HUDEP-2 (cell line): ENCODE measurements at regions not wholly inside any gene's neighbourhood (a gene's known extent, or its start where the extent isn't known, plus 50 kb on each side); places are given as distances from the start of the nearest gene placed in this dataset.

Source experiments
- DNase-seq, 76 experiments: peaks; one replicate each; lab custom pipeline; 2025; ENCODE audit not compliant: unreplicated experiment in 76 of 76; lab: John Stamatoyannopoulos, UW

DNA sequence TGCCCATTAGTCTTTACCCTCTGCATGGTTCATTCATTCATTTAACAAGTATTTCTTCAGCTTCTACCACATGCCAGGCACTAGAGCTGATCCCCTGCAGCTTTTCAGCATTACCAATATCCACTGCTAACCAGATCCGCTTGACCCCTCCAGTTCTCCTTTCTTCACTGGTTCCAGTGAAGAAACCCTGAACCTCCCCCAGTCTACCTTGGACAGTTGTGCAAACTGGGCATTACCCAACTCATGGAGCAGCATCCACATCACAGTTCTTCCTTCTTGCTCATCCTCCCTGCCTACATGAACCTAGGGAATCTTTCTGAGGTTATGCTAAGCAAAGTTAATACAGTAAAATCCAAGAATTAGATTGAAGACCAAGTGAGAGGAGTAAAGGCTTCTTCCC, 78.7 kb upstream of the SERP2 start:
- no peak for DNase-seq

DNA sequence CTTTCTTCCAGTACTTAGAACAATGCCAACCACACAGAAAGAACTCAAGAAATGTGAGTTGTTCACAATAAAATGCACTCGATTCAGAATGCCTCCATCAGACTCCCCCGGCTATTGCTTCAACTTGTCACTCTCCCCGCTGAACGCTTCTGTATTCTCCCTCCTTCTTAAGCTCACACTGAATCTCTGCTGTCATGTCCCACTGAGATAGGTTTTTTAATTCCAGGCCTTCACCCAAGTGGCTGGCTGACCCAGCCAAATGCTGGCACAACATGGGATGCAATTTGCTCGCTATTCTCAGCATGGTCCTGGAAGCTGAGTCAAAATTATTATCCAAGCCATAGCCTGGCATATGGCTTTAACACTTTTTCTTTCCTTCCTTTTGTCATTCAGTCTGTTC, 76.8 kb upstream of the SERP2 start:
- DNase-seq = no peak

DNA sequence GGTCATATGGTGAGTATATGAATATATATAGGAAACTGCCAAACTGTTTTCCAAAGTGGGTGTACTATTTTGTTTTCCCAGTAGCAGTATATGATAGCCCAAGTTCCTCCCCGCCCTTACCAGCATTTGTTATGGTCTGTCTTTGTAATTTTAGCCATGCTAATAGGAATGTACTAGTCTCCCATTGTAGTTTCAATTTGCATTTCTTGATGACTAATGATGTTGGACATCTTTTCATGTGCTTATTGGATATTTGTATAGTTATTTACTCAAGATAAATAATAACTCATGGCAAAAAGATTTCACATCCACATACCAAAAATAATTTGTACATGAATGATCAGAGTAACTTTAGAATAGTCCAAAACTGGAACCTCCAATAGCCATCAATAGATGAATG, 75.3 kb upstream of the SERP2 start:
- no peak for DNase-seq

DNA sequence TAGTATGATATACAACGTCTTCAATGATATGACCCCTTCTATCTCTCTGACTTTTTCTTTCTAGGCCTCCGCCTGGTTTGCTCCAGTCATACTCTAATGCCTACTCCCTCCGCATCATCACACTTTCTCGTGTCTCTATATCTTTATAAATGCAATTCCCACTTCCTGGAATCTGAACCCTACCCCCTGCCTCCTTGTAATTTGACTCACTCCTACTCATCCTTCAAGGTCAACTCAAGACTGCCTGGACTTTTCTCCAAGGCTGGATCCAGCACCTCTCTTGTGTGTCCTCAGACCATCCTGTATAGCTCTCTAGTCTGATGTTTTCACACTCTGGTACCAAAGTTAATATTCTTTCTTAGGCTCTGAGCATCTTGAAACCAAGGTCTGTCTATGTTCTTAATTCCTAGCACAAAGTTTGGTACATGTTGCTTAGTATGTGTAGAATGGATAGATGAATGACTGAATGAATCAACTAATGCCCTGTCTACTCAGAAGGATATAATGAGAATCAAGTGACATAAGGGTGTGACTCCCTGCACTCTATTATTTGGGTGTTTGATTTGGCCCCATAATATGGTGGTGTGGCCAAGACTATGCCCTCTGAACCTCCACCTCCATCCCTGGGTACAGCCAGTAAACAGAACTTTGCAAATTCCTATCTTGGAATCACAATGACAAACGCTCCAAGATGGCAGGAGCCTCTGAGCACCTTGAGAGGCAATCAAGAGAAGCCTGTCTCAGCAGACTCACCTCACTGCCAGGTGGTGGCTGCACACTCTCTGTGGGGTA, 74.3 kb upstream of the SERP2 start:
- no peak for DNase-seq

DNA sequence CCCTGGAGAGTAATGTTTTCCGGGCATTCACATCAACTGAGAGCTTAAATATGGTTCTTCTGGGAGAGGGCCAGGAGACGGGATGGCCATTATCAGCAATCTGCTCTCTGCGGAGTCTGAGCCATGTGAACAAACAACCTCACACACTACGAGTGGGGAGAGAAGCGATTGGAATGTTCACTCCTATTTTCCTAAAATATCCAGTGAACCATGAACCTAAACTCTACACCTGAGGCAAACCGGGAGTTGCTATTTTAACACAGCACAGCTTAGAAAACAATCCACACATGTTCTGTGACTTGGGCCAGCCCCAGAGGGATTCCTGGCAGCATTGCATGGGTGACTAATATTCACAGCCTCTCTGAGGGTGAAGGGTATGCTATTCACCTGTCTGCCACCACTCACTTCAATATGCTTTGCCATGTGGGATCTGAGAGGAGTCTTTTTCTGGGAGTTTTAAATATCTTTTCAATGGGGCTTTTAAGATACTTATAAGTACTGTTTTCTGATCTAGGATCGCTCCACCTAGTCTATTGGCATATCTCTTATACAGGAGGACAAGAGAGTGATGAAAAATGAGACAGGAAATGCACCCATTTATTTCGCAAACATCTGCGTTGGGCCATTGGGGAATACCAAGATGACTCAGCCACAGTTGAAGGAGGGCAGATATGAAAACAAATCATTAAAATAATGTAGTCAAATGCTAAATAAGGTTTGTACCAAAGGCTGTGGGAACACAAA, 72.6 kb upstream of the SERP2 start:
- DNase-seq = no peak

DNA sequence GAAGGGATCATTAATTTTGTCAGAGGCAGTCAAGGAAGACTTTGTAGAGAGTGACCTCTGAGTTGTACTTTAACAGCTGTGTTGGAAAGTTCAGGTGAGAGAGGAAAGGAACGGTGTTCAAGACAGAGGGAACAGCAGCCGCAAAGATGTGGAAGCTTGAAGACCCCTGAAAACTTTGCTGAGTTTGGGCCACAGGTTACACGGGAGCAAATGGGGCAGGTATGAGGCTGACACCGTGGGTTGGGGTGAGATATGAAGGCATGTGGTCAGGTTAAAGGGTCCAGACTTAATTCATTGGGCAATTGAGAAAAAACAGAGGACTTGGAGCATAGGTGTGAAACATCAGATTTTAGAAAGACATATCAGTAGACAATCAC, 72.0 kb upstream of the SERP2 start:
- DNase-seq = no peak

DNA sequence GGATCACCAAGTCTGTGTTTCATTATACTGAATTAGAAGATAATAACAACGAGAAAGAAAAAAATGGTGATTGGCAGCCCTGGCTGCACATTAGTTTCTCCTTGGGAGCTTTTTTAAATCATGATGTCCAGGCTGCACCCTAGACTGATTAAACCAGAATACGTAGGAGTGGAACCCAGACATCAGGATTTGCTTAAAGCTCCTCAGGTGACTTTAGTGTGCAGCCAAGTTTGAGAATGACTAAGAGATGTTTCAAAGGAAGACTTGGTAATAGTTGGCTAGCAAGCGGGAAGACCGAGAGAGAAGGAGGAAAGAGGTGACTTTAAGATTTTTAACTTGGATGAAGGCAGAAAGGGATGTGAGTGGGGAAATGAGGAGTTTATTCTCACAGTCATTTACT, 71.4 kb upstream of the SERP2 start:
- DNase-seq = no peak

DNA sequence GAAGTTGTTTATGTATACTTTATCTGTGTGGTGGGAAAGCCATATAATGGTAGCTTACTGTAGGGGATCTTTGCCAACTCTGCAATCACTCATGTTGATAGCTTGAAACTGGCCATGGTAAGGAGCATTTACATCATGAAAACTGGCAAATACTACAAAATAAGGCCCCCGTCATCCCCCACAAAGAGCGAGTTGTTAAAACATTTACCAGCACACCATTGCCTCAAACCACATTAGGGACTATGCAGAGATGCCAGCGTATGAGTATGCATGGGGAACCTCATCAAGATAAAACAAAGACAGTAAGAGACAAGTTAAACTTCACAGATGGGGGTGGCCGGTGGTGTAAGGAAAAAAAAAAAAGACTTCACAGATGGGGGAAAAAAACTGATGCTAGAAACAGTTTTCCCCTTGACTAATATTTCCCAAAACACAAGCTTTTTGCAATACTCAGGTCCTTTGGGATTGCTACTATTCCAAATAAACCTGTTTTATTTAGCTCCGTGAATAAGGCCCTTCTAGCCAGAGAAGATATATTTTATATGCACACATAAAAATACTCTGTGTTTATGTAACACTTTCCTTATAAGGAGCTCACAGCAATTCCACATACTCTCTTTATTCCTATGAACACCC, 70.6 kb upstream of the SERP2 start:
- DNase-seq = no peak

DNA sequence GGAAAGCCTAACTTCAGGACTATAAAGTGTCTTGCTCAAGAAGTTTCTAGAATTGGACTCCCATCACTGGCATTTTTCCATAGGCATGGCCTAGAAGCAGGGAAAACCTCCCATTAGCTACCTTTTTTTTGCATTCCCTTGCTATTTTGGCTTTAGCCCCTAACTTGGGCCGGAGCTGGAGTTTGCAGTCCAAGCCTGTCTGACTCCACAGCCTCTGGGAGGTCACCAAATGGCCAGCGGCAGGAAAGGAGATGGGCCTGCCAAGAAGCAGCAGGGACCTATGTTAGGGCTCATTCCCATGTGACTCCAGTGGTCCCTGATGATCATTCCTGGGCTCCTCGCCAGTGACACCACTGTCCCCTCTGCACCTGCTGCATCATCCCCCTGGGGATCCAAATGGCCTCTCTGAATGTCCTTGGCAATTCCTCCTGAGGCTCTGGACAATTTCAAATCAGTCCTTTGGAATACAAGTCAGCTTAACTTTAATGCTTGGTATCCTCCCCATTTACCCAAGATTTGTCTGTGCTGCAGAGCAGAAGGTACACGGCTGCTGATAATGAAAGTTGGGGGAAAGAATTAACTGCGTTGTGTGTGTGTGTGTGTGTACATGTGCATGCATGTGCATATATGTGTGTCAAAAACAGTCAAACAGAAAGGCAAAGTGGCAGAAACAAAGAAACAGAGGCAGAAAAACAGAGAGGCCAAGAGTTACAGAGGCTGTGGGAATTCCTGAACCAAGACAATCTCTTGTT, 69.8 kb upstream of the SERP2 start:
- no peak for DNase-seq

DNA sequence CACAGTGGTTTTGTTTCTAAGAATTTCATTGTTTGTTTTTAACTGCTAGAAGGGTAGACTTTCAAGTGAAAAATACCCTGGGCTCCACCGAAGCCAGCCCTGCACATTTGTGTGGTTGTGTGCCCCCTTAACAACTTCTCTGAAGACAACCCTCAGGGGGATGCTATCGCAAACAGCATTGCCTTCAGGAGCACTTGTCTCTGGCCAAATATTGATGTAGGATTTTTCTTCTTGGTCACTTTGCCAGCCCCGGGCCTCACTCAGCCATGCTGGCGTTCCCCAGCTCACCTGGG, 69.2 kb upstream of the SERP2 start:
- DNase-seq = no peak

DNA sequence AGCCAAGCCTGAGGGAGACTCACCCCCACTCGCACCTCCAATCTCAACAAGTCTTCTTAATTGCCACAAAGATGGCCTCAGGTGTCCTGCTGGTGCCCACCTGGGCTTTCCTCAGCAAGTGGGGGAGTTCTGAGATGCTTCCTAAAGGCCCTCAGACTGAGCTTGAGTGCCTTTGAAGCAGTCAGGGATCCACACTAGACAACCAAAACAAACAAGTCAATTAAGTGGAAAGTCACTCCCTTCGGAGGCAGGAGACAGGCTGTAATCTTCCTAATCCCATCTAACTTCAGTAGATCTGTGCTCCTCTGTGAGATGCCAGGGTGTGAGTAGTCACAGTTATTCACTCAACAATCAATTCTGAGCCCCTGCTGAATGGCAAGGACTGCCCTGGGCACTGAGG, 68.3 kb upstream of the SERP2 start:
- no peak for DNase-seq

DNA sequence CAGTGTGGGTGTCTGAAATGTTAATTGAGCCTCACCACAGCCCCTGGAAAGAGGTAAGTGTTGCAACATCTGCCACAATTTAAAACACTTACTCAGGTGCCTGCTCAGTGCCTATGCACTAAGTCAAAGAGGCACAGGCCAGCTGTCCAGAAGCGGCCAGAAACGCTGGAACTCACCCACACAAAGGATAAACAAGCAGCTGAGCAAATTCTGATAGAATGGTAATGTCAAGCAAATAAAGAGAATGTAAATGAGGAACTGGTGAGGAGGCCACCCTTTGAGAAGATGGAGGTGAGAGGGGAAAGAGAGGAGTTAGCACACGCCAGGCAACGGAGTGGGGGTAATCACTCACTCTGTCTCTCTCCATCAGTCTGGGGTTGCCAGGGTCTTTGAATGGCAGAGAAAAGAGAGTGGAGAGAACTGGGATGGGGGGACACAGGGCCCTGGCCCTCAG, 67.7 kb upstream of the SERP2 start:
- DNase-seq = no peak

DNA sequence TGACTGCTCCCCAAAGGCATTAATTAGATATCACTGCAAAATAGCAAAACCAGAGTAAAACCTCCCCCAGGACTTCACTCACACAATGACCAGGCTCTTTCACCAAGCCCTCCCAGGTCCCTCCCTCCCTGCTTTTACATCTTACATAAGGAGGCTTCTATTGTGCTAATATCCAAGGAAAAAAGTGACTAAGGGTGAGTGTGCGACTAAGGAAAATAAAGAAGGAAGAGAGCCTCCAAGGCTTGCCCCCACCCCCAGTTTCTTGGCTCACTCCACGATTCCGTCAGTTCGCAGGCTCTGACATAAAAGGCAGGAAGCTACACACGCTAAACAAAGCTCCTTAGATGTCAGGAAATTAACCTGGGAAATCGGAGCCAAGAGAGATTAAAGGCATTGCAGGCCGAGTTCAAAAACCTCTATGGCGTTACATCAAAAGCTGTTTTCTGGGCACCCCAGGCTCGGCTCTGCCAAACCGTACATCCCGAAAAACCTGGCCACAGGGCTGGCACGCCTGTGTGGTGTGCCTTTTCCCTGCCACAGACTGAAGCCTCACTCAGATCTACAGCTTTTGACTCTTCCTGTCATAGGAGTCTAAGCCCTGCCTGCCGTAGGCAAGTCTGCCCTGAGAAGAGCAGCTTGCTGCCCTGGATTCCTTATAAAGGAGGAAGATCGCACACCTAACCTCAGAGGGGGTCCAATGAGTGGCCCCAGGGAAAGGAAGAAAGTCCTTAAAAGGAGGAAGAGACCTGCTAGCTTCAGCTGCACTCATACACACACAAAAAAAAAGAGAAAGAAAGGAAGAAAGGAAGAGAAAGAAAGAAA, 67.0 kb upstream of the SERP2 start:
- no peak for DNase-seq

DNA sequence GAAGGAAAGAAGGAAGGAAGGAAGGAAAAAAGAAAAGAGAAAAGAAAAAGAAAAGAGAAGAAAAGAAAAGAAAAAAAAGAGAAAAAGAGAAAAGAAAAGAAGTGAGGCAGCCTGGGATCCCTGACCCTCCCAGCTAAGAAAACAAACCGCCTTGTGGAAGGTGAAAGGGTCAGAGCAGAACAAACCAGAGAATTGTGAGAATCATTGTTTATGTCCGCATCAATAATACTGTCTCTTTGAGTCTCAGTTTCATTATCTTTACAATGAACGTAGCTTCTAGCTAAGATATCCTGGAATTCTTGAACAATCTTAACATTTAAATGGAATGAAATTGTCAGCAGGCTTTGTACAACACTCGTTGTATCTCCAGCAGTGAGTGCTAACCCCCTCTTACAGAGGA, 66.4 kb upstream of the SERP2 start:
- DNase-seq = no peak

DNA sequence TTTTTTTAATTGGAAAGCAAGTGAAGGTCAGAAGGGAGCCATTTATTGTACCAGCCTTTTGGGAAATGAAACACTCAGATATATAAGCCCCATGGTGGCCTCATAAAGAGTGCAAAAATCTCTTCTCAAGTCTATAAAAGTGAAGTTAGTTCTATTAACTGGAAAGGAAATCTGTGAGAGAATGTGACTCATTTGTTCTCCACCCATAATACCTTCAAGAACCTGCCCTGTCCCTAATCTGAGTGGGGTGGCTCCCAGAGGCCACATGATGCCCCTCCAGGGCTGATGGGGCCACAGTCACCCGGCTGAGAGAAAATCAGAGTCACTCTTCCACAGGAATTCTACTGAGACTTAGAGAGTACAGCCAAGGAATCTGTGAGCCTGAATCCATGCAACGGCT, 65.8 kb upstream of the SERP2 start:
- no peak for DNase-seq

DNA sequence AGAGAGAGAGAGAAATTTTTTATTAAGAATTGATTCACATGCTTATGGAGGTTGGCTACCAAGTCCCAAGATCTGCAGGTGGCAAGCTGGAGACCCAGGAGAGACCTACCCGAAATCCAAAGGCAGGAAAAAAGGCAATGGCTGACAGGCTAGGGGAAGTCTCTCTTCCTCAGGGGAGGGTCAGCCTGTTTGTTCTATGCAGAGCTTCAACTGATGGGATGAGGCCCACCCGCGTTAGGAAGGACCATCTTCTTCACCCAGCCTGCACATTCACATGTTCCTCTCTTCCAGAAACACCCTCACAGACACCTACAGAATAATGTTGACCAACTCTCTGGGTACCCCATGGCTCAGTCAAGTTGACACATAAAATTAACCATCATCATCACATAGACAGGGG, 65.3 kb upstream of the SERP2 start:
- DNase-seq = no peak

DNA sequence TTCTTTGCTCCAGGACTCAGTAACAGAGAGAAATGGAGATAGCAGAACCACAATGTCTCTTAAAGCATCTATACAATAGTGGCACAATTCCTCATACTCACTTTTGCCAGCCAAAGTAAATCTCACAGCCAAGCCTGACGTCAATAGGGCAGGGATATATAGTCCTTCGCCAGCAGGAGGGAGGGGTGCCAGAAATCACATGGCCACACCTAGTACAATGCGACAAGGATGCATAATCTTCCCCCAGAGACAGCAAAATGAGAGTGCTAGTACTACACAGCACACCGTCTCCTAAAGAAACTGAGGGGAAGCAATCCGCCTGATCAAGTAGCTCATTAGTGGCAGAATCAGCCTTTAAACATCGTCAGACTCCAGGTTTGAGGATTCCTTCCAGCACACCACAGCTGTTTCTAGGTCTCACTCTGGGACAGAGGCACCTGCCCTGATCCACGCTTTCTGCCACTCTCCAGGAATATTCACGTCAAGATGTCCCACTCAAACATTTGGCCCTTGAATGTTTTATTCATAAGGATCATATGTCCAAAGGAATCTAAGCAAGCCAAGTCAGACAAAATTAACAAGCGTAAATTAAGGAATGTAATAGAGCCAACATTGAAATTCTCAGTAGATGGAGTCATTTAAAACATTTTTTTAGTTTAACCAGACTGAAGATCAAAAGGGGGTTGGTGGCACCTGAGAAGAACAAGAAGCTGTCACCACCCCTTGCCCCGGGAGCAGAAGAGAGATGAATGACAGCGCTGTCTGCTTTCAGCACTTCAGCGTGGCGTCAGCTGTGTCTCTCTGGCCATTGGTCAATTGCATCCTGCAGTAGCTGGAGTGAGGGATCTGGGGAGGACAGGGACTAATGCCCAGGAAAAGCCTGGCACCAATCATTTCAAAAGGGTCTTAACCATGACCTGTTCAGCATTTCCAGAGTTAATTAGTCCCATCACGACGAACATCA, 63.5 kb upstream of the SERP2 start:
- peak in 10 of 76 experiments; percentile 2 to 35 (median 14) for DNase-seq

DNA sequence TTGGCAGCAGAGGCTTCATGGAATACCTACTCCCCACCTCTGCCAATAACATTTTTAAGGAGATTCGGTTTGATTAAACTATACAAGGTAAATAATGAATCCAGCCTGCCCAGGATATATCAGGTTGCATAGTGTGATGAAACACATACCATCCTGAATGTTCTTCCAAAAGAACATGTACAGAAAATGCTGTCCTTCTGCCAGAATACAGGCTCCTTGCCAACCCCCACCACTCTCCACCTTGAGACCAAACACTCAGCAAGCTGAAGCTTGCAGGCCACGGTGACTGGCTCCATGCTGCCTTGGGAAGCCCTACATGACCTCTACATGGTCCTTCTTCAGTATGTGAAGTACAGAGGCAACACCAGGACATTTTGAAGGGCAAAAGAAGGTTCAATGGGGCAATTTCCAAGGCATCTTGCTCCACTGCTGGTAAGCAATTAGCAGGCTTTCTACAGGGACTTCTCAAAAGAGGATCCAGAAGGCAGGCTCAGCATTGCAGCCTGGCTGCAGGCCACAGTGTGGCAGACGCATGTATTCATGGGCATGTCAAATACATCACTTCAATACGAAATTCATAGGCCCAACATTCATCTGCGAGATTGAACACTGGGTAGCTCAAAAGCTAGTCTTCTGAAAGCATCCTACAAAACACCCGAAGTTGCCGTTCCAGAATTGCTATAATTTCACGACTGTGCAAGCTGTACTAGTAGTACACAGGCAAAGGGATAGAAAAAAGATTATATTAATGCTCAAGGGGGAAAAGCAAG, 62.4 kb upstream of the SERP2 start:
- DNase-seq = no peak

DNA sequence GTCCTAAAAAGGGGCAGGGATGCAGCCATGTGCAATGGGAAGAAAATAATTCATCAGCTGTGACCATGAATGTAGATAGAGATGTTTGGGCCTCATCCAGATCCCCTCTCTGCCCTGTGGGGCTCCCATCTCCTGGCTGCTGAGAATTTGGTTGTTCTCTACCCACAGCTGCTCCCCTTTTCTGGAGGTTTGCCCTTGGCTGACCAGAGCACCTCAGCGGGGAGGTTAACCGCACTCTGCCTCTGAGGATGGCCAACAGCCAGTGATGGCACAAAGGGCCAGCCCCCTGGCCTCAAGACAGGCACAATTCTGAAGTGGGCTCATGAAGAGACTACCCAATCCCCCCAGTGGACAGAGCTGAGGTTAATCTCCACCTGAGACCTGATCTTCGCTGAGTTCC, 61.5 kb upstream of the SERP2 start:
- DNase-seq = no peak
